Tibial nerve (tissue), 4 donors: ENCODE measurements at regions not wholly inside any gene's neighbourhood (a gene's known extent, or its start where the extent isn't known, plus 50 kb on each side); places are given as distances from the start of the nearest gene placed in this dataset.

Source experiments
- DNase-seq, 2 donors: peaks; one replicate each; pipeline ENCODE4 v3.0.0-alpha.2; 2019; ENCODE audit warnings: low spot score in 2 of 2
- H3K27ac ChIP-seq, 4 donors: fragments of 200-600 bp; sonication (generic) in 3 of 4; one replicate each; pipeline ENCODE4 v1.5.1; 2017 to 2019; ENCODE audit warnings: mild to moderate bottlenecking in 1 of 4
- H3K27me3 ChIP-seq, 2 donors: fragments of 200-600 bp; sonication (generic) in 1 of 2; one replicate each; pipeline versions ENCODE4 v1.5.1 to v1.6.0; 2017 to 2019
- H3K36me3 ChIP-seq, 3 donors: fragments of 200-600 bp; sonication (generic); one replicate each; pipeline ENCODE4 v1.5.1; 2018 to 2019
- H3K4me1 ChIP-seq, 4 donors: fragments of 200-600 bp; sonication (generic) in 3 of 4; one replicate each; pipeline ENCODE4 v1.5.1; 2017 to 2019
- H3K4me3 ChIP-seq, 4 donors: fragments of 200-600 bp; sonication (generic) in 3 of 4; one replicate each; pipeline ENCODE4 v1.5.1; 2017 to 2019; ENCODE audit warnings: mild to moderate bottlenecking in 1 of 4, moderate library complexity in 1 of 4
- H3K9me3 ChIP-seq, 4 donors: fragments of 200-600 bp; sonication (generic) in 3 of 4; one replicate each; pipeline ENCODE4 v1.5.1; 2017 to 2019
- EP300 ChIP-seq, 2 donors: sonication (generic); formaldehyde crosslinking; IDR thresholded peaks; one replicate each; pipeline ENCODE4 v1.6.1; 2017; ENCODE audit warnings: antibody characterized with exemption in 2 of 2, mild to moderate bottlenecking in 1 of 2
- POLR2A ChIP-seq, 2 donors: fragments of 450-650 bp; IDR thresholded peaks; one replicate each; pipeline ENCODE4 v1.6.1; 2017; ENCODE audit warnings: antibody characterized with exemption in 2 of 2, mild to moderate bottlenecking in 2 of 2, moderate library complexity in 2 of 2
- WGBS, 2 donors: methylation state at CpG; one replicate each; pipeline ENCODE4 v1.1.5; 2018; 5-methylcytosine and 5-hydroxymethylcytosine counted together
- TF ChIP-seq, protein P1 (sequence below), 5 experiments: fragments of 200-600 bp in 3 of 5; fragments of 450-650 bp in 2 of 5; sonication (generic) in 3 of 5; IDR thresholded peaks; one replicate each; pipeline ENCODE4 v1.5.1; 2016 to 2019; ENCODE audit warnings: antibody characterized with exemption in 5 of 5, mild to moderate bottlenecking in 3 of 5, moderate library complexity in 2 of 5

DNA sequence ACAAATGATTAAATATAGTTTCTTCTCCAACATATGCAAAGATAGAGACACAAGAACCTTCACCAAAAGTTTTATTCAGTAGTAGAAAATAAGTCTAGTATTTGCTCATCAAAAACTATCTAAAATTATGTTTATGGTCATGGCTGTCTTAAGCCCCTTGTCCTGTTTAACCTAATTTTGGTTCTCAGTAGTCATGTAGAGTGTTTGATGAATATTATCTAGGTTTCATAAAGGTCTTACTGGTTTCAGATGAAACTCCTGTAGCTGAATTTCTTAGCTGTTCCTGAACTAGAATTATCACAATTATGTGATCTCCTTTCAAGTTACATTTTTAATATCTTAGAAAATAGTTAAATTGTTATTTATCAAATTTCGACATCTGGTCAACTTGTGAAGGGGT is 228.0 kb upstream of the SPHKAP start:
- no peak for DNase-seq
- H3K36me3 ChIP-seq: no peaks in the 10 kb centered on the region
- TF ChIP-seq EP300 (IDR thresholded peaks at IDR 0.05) (no peak), POLR2A (IDR thresholded peaks at IDR 0.05) (no peak)
- TF ChIP-seq, protein P1, sequence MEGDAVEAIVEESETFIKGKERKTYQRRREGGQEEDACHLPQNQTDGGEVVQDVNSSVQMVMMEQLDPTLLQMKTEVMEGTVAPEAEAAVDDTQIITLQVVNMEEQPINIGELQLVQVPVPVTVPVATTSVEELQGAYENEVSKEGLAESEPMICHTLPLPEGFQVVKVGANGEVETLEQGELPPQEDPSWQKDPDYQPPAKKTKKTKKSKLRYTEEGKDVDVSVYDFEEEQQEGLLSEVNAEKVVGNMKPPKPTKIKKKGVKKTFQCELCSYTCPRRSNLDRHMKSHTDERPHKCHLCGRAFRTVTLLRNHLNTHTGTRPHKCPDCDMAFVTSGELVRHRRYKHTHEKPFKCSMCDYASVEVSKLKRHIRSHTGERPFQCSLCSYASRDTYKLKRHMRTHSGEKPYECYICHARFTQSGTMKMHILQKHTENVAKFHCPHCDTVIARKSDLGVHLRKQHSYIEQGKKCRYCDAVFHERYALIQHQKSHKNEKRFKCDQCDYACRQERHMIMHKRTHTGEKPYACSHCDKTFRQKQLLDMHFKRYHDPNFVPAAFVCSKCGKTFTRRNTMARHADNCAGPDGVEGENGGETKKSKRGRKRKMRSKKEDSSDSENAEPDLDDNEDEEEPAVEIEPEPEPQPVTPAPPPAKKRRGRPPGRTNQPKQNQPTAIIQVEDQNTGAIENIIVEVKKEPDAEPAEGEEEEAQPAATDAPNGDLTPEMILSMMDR (IDR thresholded peaks at IDR 0.05): no peak
- WGBS, 2 donors: 60 to 65% methylated on average over 1 of the region's 1 CpG
- no peak overlapping the region for H3K4me3 ChIP-seq
- no peak overlapping the region for H3K27ac ChIP-seq
- no peaks in the 10 kb centered on the region for H3K4me1 ChIP-seq
- no peaks in the 10 kb centered on the region for H3K9me3 ChIP-seq
- no peaks in the 10 kb centered on the region for H3K27me3 ChIP-seq

DNA sequence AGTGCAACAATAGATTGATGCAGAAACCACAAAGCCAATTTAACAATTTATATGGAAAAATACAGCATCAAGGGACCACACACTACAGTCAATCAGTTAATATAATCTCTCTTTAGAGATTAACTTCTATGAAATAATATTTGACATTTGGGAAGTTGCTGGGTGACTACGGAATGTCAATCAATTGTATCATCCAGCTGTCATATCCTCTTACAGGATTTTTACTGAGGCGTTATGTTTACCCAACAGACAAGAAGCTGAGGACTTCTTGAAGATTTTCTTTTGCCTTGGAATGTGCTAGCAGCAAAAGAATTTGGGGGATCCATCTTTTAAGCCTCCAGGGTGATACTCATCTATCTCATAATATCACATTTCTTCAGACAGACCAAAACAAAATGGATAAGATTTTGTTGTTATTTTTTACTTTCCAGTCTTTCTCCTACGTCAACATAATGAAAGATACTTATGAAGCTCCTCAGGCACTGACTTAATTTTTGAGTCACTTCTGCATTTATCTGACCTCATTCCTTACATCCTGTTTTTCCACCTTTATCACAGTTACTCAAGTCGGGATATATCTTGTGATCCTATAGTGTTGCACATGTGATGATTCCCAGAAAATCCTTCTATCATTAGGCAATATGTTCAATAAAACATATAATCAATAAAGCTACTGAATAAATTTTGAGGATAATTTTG is 227.2 kb upstream of the SPHKAP start:
- DNase-seq: no peak

DNA sequence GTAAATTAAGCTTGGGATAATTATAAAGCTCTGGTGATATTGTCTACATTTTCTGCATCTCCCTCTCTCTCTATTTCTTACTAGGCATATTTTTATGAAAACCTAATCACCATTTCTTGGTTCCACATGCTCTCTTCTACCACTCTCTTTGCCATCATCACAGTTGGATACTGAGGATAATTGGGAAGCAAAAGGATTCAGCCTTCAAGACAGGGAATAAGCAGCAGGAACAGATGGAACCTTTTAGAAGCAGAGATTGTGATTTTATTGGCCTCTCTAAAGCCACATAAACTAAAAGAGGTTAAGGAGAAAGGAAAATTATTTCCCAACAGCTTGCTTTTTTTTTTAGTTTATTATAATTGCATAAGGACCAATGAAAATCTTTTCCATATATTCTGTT is 226.3 kb upstream of the SPHKAP start:
- Histone ChIP-seq H3K27ac (no peak overlapping the region), H3K36me3 (no peaks in the 10 kb centered on the region), H3K9me3 (no peaks in the 10 kb centered on the region), H3K27me3 (no peaks in the 10 kb centered on the region), H3K4me1 (no peaks in the 10 kb centered on the region), H3K4me3 (no peak overlapping the region)
- no peak for TF ChIP-seq EP300 (IDR thresholded peaks at IDR 0.05)
- TF ChIP-seq, protein P1 (IDR thresholded peaks at IDR 0.05): no peak
- TF ChIP-seq POLR2A (IDR thresholded peaks at IDR 0.05): no peak
- DNase-seq: no peak

More for the DNA sequence above, 227.2 kb upstream of the SPHKAP start:
- WGBS, 2 donors: 85 to 90% methylated on average over 4 of the region's 4 CpGs
- no peak overlapping the region for H3K27ac ChIP-seq
- no peaks in the 10 kb centered on the region for H3K4me1 ChIP-seq
- no peak for TF ChIP-seq EP300 (IDR thresholded peaks at IDR 0.05)
- TF ChIP-seq POLR2A (IDR thresholded peaks at IDR 0.05): no peak
- TF ChIP-seq, protein P1 (IDR thresholded peaks at IDR 0.05): no peak
- H3K27me3 ChIP-seq: no peaks in the 10 kb centered on the region
- H3K9me3 ChIP-seq: no peaks in the 10 kb centered on the region
- no peaks in the 10 kb centered on the region for H3K36me3 ChIP-seq
- H3K4me3 ChIP-seq: no peak overlapping the region

DNA sequence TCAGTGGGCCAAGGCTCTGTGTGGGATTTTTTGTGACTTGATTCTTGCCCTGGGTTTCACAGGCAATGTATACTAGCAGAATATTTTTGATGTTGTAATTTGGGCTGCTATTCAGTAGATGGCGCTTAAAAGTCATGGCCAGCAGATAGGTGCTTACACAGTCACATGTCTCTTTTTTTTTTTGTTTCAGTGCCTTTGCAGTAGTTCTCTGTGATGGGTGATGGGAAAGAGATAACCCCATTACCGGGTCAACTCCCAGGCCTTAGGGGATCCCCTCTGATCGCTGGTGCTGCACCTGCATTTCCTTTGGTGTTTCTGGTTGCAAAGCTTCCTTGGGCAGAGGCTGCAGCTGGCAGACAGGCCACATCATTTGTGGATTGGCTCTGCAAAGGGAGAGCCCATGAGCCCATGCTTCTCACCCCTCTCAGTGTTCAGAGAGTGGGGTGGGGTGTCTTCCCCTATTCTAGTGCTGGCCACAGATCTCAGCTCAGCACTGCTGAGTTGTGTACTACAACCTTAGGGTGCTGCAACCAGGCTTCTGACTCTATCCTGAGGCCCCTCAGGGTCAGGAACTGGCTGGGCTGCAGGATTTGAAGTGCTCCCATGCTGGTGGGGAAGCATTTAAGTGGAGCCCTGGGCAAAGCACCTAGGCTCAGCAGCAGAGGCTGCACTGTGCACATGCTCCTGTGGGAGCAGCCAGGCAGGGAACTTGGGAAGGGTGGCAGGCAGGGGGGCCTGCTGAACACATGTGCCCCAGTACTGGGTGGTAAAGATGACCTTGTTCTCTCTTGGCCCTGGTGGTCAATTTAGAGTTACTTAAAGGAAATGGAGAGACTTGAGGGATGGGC is 219.8 kb upstream of the SPHKAP start:
- Histone ChIP-seq H3K9me3 (no peaks in the 10 kb centered on the region), H3K27ac (no peak overlapping the region), H3K27me3 (no peaks in the 10 kb centered on the region), H3K4me3 (no peak overlapping the region), H3K36me3 (no peaks in the 10 kb centered on the region), H3K4me1 (no peaks in the 10 kb centered on the region)
- no peak for DNase-seq
- WGBS, 2 donors: 76 to 82% methylated on average over 3 of the region's 3 CpGs
- TF ChIP-seq POLR2A (IDR thresholded peaks at IDR 0.05) (no peak), EP300 (IDR thresholded peaks at IDR 0.05) (no peak)
- TF ChIP-seq, protein P1 (IDR thresholded peaks at IDR 0.05): no peak

DNA sequence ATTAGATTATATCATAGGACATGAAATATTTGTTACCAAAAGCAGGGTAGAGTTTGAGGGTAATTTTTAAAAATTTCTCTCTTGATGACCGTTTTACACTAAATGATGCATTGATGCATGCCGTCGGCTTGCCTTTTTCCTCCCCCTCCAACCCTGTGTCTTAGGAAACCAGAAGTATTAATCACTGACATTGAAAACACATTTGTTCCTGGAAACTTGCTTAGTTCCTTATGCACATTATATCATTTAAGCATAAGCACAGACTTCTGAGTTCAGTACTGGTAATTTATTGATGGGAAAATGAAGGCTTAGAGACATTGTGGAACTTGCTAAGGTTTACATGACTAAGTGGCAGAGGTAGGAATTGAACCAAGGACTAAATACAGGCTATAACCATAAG is 206.3 kb upstream of the SPHKAP start:
- TF ChIP-seq, protein P1 (IDR thresholded peaks at IDR 0.05): no peak
- no peak for TF ChIP-seq EP300 (IDR thresholded peaks at IDR 0.05)
- TF ChIP-seq POLR2A (IDR thresholded peaks at IDR 0.05): no peak
- no peak overlapping the region for H3K27ac ChIP-seq
- no peaks in the 10 kb centered on the region for H3K36me3 ChIP-seq
- H3K4me1 ChIP-seq: no peaks in the 10 kb centered on the region
- no peak for DNase-seq
- no peaks in the 10 kb centered on the region for H3K9me3 ChIP-seq
- WGBS, 2 donors: 75 to 76% methylated on average over 3 of the region's 3 CpGs
- no peaks in the 10 kb centered on the region for H3K27me3 ChIP-seq
- no peak overlapping the region for H3K4me3 ChIP-seq
